ENCODE measurements at regions not wholly inside any gene's neighbourhood (a gene's known extent, or its start where the extent isn't known, plus 50 kb on each side); places are given as distances from the start of the nearest gene placed in this dataset.

DNA sequence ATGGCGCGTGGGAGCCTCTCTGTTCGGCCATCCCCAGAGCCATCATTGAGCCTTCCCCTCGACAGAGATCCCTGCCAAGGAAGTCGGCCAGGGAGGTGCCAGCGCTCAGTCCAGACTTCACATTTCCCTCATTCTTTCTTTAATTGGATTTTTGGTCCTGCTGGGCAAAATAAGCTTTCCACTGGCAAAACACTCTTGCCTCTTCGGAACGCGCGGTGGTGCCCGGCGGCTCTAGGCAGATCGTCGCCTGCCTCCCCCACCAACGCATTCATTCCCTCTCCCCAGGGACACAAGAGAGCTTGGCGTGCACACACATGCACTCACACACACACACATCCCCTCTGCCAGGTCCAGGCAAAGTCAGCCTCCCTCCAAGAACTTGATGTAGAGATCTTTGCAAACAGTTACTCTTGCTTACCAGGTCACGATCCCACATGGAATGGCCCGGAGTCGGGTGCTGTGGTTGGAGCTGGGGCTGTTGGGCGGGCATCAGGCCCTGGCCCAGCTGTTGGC lies 257.1 kb downstream of the BCOR start (continued):
- TF ChIP-seq, protein P1, sequence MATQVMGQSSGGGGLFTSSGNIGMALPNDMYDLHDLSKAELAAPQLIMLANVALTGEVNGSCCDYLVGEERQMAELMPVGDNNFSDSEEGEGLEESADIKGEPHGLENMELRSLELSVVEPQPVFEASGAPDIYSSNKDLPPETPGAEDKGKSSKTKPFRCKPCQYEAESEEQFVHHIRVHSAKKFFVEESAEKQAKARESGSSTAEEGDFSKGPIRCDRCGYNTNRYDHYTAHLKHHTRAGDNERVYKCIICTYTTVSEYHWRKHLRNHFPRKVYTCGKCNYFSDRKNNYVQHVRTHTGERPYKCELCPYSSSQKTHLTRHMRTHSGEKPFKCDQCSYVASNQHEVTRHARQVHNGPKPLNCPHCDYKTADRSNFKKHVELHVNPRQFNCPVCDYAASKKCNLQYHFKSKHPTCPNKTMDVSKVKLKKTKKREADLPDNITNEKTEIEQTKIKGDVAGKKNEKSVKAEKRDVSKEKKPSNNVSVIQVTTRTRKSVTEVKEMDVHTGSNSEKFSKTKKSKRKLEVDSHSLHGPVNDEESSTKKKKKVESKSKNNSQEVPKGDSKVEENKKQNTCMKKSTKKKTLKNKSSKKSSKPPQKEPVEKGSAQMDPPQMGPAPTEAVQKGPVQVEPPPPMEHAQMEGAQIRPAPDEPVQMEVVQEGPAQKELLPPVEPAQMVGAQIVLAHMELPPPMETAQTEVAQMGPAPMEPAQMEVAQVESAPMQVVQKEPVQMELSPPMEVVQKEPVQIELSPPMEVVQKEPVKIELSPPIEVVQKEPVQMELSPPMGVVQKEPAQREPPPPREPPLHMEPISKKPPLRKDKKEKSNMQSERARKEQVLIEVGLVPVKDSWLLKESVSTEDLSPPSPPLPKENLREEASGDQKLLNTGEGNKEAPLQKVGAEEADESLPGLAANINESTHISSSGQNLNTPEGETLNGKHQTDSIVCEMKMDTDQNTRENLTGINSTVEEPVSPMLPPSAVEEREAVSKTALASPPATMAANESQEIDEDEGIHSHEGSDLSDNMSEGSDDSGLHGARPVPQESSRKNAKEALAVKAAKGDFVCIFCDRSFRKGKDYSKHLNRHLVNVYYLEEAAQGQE (IDR thresholded peaks at IDR 0.05; ENCODE audit: low read depth): no peak
- TF ChIP-seq, protein P2, sequence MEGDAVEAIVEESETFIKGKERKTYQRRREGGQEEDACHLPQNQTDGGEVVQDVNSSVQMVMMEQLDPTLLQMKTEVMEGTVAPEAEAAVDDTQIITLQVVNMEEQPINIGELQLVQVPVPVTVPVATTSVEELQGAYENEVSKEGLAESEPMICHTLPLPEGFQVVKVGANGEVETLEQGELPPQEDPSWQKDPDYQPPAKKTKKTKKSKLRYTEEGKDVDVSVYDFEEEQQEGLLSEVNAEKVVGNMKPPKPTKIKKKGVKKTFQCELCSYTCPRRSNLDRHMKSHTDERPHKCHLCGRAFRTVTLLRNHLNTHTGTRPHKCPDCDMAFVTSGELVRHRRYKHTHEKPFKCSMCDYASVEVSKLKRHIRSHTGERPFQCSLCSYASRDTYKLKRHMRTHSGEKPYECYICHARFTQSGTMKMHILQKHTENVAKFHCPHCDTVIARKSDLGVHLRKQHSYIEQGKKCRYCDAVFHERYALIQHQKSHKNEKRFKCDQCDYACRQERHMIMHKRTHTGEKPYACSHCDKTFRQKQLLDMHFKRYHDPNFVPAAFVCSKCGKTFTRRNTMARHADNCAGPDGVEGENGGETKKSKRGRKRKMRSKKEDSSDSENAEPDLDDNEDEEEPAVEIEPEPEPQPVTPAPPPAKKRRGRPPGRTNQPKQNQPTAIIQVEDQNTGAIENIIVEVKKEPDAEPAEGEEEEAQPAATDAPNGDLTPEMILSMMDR (IDR thresholded peaks at IDR 0.05 in 2 of 3, conservative IDR thresholded peaks at IDR 0.05 in 1 of 3; ENCODE audit: borderline replicate concordance in 1 of 3, insufficient read depth in 1 of 3, low read depth in 2 of 3, low read length in 2 of 3): no peak
- no peak for TF ChIP-seq SIN3A (IDR thresholded peaks at IDR 0.05; ENCODE audit: low read depth)
- TF ChIP-seq POLR2A (IDR thresholded peaks at IDR 0.05; ENCODE audit: borderline replicate concordance, extremely low read depth, insufficient read depth, insufficient read length): no peak
- TF ChIP-seq, protein P3, sequence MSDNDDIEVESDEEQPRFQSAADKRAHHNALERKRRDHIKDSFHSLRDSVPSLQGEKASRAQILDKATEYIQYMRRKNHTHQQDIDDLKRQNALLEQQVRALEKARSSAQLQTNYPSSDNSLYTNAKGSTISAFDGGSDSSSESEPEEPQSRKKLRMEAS (IDR thresholded peaks at IDR 0.05): no peak
- no peak for TF ChIP-seq YY1 (IDR thresholded peaks at IDR 0.05; ENCODE audit: extremely low read depth, insufficient replicate concordance, low read depth, low read length)
- TF ChIP-seq SRF (IDR thresholded peaks at IDR 0.05; ENCODE audit: low read depth): no peak
- no peak for TF ChIP-seq ELF1 (IDR thresholded peaks at IDR 0.05; ENCODE audit: borderline replicate concordance, low read depth)

DNA sequence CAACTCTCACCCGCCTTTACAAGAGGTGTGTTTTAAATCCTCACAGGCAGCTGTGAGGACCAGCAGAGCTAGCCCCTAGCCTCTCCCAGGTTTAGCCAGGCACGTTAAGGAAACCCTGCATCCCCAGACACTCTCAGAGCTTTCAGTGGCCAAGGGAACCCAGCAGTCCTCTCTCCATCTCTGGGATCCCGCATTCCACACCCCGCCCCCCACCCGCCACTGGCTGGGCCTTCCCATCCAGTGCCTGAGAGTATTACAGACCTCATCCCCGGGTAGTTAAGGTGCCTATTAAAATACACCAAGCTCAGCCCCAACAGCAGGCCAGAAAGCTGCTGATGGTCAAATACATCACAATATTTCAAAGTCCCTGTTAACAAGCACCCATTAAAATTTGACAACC lies 256.2 kb downstream of the BCOR start:
- POLR2A ChIA-PET: no interaction called here
- Histone ChIP-seq H3K36me3 (ENCODE audit: control insufficient read depth in 1 of 2, insufficient read depth in 2 of 2, low read length in 2 of 2) (no peaks in the 10 kb centered on the region), H3K27me3 (ENCODE audit: insufficient read depth, low read length) (no peaks in the 10 kb centered on the region), H3K9ac (ENCODE audit: low read length) (no peak overlapping the region), H3K79me2 (ENCODE audit: insufficient read depth, low read length) (no peaks in the 10 kb centered on the region), H3K4me2 (ENCODE audit: low read length) (no peak overlapping the region), H3K9me3 (ENCODE audit: control insufficient read depth in 1 of 2, insufficient read depth in 1 of 2, low read depth in 1 of 2, low read length in 2 of 2) (no peaks in the 10 kb centered on the region), H3K9me2 (ENCODE audit: insufficient read depth) (no peaks in the 10 kb centered on the region), H3K4me1 (ENCODE audit: control insufficient read depth in 1 of 2, insufficient read depth in 2 of 2, low read length in 2 of 2) (no peaks in the 10 kb centered on the region), H2AFZ (ENCODE audit: low read depth, low read length, poor library complexity, severe bottlenecking) (no peak overlapping the region), H4K20me1 (ENCODE audit: insufficient read depth) (no peaks in the 10 kb centered on the region), H3K4me3 (replicated peaks in 1 of 2; ENCODE audit: low read depth in 1 of 2, low read length in 2 of 2) (no peak overlapping the region), H3K27ac (ENCODE audit: low read depth, low read length) (no peak overlapping the region)
- no peak for TF ChIP-seq EGR1 (IDR thresholded peaks at IDR 0.05; ENCODE audit: low read depth)
- no peak for TF ChIP-seq POLR2AphosphoS5 (IDR thresholded peaks at IDR 0.05; ENCODE audit: low read depth, low read length)
- TF ChIP-seq EZH2phosphoT487 (IDR thresholded peaks at IDR 0.05; ENCODE audit: borderline replicate concordance): no peak
- no peak for ATAC-seq
- DNase-seq (ENCODE audit: low read depth, low spot score): no peak
- RAD21 ChIA-PET (ENCODE audit: low non-redundant PET in 1 of 2, low total read pairs in 2 of 2, uncharacterized antibody in 2 of 2, unreplicated experiment in 2 of 2): no interaction called here
- intact Hi-C loops (cut with micrococcal nuclease): no loop called here
- no TSS peak for BruUV-seq (replicated peaks)
- CTCF ChIA-PET: no interaction called here

Data from HCT116 (cell line).